Tibial nerve (tissue), 4 donors: ENCODE measurements at regions not wholly inside any gene's neighbourhood (a gene's known extent, or its start where the extent isn't known, plus 50 kb on each side); places are given as distances from the start of the nearest gene placed in this dataset.

ENCODE experiments used
- DNase-seq, 2 donors: peaks; one replicate each; pipeline ENCODE4 v3.0.0-alpha.2; 2019; ENCODE audit warnings: low spot score in 2 of 2
- H3K27ac ChIP-seq, 4 donors: fragments of 200-600 bp; sonication (generic) in 3 of 4; one replicate each; pipeline ENCODE4 v1.5.1; 2017 to 2019; ENCODE audit warnings: mild to moderate bottlenecking in 1 of 4
- H3K27me3 ChIP-seq, 2 donors: fragments of 200-600 bp; sonication (generic) in 1 of 2; one replicate each; pipeline versions ENCODE4 v1.5.1 to v1.6.0; 2017 to 2019
- H3K36me3 ChIP-seq, 3 donors: fragments of 200-600 bp; sonication (generic); one replicate each; pipeline ENCODE4 v1.5.1; 2018 to 2019
- H3K4me1 ChIP-seq, 4 donors: fragments of 200-600 bp; sonication (generic) in 3 of 4; one replicate each; pipeline ENCODE4 v1.5.1; 2017 to 2019
- H3K4me3 ChIP-seq, 4 donors: fragments of 200-600 bp; sonication (generic) in 3 of 4; one replicate each; pipeline ENCODE4 v1.5.1; 2017 to 2019; ENCODE audit warnings: mild to moderate bottlenecking in 1 of 4, moderate library complexity in 1 of 4
- H3K9me3 ChIP-seq, 4 donors: fragments of 200-600 bp; sonication (generic) in 3 of 4; one replicate each; pipeline ENCODE4 v1.5.1; 2017 to 2019
- EP300 ChIP-seq, 2 donors: sonication (generic); formaldehyde crosslinking; IDR thresholded peaks; one replicate each; pipeline ENCODE4 v1.6.1; 2017; ENCODE audit warnings: antibody characterized with exemption in 2 of 2, mild to moderate bottlenecking in 1 of 2
- POLR2A ChIP-seq, 2 donors: fragments of 450-650 bp; IDR thresholded peaks; one replicate each; pipeline ENCODE4 v1.6.1; 2017; ENCODE audit warnings: antibody characterized with exemption in 2 of 2, mild to moderate bottlenecking in 2 of 2, moderate library complexity in 2 of 2
- WGBS, 2 donors: methylation state at CpG; one replicate each; pipeline ENCODE4 v1.1.5; 2018; 5-methylcytosine and 5-hydroxymethylcytosine counted together
- TF ChIP-seq, protein P1 (sequence below), 5 experiments: fragments of 200-600 bp in 3 of 5; fragments of 450-650 bp in 2 of 5; sonication (generic) in 3 of 5; IDR thresholded peaks; one replicate each; pipeline ENCODE4 v1.5.1; 2016 to 2019; ENCODE audit warnings: antibody characterized with exemption in 5 of 5, mild to moderate bottlenecking in 3 of 5, moderate library complexity in 2 of 5

DNA sequence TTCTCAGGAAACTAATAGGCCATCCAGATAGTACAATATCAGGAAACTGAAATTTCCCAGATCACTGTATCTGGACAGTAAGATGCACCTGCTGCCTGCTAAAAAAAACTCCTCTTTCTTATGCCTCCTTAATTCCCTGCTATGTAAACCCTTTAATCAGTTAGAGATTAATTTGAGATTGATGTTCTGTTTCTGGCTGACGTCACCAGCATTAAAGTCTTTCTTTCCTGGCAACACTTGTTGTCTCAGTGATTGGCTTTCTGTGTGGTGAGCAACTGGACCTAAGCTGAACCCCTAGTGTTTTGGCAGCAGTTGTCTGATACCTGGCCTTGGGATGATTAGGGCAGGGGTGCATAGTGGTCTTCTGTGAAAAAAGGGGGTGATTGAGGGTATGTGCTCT, 175.8 kb downstream of the TENT4A start:
- Histone ChIP-seq H3K36me3 (no peaks in the 10 kb centered on the region), H3K4me1 (no peaks in the 10 kb centered on the region), H3K4me3 (no peak overlapping the region), H3K27ac (no peak overlapping the region), H3K27me3 (no peaks in the 10 kb centered on the region), H3K9me3 (peaks cover 0 to 32% (median 7%) of the 10 kb centered on the region in 4 donors)
- WGBS, 2 donors, result 81 to 84% methylated on average over 1 of the region's 1 CpG
- TF ChIP-seq POLR2A (IDR thresholded peaks at IDR 0.05) (no peak), EP300 (IDR thresholded peaks at IDR 0.05) (no peak)
- TF ChIP-seq, protein P1, sequence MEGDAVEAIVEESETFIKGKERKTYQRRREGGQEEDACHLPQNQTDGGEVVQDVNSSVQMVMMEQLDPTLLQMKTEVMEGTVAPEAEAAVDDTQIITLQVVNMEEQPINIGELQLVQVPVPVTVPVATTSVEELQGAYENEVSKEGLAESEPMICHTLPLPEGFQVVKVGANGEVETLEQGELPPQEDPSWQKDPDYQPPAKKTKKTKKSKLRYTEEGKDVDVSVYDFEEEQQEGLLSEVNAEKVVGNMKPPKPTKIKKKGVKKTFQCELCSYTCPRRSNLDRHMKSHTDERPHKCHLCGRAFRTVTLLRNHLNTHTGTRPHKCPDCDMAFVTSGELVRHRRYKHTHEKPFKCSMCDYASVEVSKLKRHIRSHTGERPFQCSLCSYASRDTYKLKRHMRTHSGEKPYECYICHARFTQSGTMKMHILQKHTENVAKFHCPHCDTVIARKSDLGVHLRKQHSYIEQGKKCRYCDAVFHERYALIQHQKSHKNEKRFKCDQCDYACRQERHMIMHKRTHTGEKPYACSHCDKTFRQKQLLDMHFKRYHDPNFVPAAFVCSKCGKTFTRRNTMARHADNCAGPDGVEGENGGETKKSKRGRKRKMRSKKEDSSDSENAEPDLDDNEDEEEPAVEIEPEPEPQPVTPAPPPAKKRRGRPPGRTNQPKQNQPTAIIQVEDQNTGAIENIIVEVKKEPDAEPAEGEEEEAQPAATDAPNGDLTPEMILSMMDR (IDR thresholded peaks at IDR 0.05), result no peak
- DNase-seq, result no peak

DNA sequence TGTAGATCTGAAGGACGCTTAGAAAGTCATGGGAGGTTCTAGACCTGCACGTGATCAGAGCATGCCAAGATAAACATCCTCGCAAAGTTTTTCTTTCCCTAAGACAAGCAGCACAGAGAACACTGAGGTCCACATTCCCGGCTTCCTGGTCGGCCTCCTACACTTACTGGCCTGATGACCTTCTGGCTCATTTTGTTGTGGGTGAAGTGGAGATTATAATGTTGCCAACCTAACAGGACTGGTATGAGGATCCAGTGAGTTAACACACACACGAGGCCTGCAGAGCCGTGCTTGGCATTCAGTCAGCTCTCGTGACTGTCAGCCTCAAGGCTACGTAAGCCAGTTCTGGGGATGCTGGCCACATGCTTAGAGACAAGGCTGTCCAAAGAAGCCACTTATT, 186.0 kb downstream of the TENT4A start:
- H3K27ac ChIP-seq, result no peak overlapping the region
- WGBS, 2 donors, result 39 to 40% methylated on average over 8 to 9 of the region's 9 CpGs

DNA sequence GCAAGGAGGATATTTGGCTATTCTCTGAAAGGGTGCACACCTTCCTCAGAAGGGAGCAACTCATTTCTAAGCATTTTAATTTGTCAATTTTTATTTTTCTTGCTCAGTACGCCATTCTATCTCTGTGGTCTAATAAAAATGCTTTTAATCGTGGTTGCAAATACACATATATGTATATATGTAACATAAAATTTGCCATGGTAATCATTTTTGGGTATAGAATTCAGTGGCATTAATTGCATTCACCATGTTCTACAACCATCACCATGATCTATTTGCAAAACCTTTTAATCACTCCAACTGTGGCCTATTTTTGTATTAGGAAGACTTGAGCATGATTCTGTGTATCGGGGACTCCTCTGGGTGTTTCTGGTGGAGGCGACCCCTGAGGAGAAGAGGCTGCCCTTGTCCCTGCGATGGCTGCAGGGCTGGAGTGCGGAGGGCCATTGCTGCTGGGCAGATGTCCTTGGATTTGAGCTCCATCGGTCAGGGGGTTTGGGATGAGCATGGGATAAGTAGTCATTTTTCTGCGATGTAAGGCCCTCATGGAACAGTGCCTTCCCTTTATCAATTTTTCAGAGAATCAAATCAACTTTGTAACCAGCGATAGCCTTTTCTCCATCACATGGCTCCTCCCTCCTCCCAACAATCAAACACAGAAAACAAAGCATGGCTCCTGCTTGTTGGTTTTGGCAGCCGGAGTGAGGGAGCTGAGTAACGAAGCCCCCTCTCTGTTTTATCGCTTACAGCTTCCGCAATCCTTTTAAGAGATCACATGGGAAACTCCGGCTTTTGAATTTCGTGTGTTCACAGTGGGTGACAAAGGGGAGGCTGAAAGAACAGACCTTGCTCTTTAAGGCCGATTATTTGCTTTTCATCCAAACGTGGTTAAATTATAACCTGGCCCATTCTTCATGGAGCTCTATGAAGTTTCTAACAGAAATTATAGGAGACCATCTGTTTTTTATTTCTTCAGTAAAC, 187.3 kb downstream of the TENT4A start:
- no peak overlapping the region for H3K27ac ChIP-seq

More for the DNA sequence above, 186.0 kb downstream of the TENT4A start:
- Histone ChIP-seq H3K9me3 (no peaks in the 10 kb centered on the region), H3K4me1 (no peaks in the 10 kb centered on the region), H3K4me3 (no peak overlapping the region), H3K36me3 (no peaks in the 10 kb centered on the region), H3K27me3 (no peaks in the 10 kb centered on the region)
- DNase-seq, result no peak
- no peak for TF ChIP-seq POLR2A (IDR thresholded peaks at IDR 0.05)
- TF ChIP-seq, protein P1 (IDR thresholded peaks at IDR 0.05), result no peak
- TF ChIP-seq EP300 (IDR thresholded peaks at IDR 0.05), result no peak

DNA sequence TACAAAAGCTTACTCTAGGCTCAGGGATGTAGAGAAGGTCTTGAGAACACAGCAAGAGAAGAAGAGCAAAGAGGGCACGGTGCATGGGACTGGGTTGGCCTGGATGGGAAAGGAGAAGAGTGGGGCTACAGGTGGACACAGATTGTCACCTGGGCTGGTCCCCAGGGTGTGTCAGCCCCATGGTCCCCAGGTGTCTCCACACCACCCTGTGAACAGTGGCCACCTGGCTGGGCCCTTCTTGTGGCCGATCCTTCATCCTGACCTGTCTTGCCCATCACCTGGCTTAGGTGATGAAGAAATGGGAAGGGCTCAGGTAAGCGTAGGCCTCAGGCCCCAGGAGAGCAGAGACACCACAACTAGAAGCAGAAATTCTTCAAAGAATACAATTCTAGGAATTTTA, 188.9 kb downstream of the TENT4A start:
- Histone ChIP-seq H3K4me3 (no peak overlapping the region), H3K4me1 (peaks cover 0 to 10% (median 0%) of the 10 kb centered on the region in 4 donors), H3K27ac (no peak overlapping the region), H3K9me3 (no peaks in the 10 kb centered on the region), H3K27me3 (no peaks in the 10 kb centered on the region), H3K36me3 (no peaks in the 10 kb centered on the region)
- no peak for DNase-seq
- WGBS, 2 donors, result 83 to 93% methylated on average over 3 of the region's 3 CpGs
- TF ChIP-seq, protein P1 (IDR thresholded peaks at IDR 0.05), result no peak

More for the DNA sequence above, 187.3 kb downstream of the TENT4A start:
- WGBS, 2 donors, result 48 to 52% methylated on average over 17 of the region's 17 CpGs
- Histone ChIP-seq H3K36me3 (no peaks in the 10 kb centered on the region), H3K4me3 (no peak overlapping the region), H3K27me3 (no peaks in the 10 kb centered on the region), H3K4me1 (peaks cover 0 to 5% (median 0%) of the 10 kb centered on the region in 4 donors), H3K9me3 (no peaks in the 10 kb centered on the region)
- TF ChIP-seq EP300 (IDR thresholded peaks at IDR 0.05), result no peak
- TF ChIP-seq POLR2A (IDR thresholded peaks at IDR 0.05), result no peak
- TF ChIP-seq, protein P1 (IDR thresholded peaks at IDR 0.05), result no peak
- no peak for DNase-seq

DNA sequence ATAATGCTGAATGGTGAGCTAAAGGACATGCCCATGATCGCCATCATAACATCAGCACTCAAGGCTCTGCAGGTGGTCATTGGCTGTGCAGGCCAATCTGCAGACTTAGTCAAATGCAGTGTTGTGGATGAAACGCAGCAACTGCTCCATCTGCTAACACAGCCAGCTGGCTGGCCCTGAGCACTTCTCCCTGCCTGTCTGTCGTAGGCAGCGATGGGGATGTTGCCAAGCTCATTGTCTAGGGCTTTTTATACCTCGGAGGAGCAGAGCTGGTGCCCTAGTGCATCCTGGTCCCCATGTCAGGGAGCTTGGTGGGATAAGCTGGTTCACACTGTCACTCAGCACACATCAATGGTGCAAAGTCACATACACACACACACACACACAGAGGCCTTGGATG, 189.4 kb downstream of the TENT4A start:
- WGBS, 2 donors, result 76 to 82% methylated on average over 5 of the region's 5 CpGs

More for the DNA sequence above, 189.4 kb downstream of the TENT4A start:
- Histone ChIP-seq H3K9me3 (no peaks in the 10 kb centered on the region), H3K4me3 (no peak overlapping the region), H3K4me1 (peaks cover 0 to 10% (median 0%) of the 10 kb centered on the region in 4 donors), H3K27me3 (no peaks in the 10 kb centered on the region), H3K36me3 (no peaks in the 10 kb centered on the region), H3K27ac (no peak overlapping the region)
- no peak for DNase-seq
- TF ChIP-seq POLR2A (IDR thresholded peaks at IDR 0.05), result no peak
